ENCODE measurements at regions not wholly inside any gene's neighbourhood (a gene's known extent, or its start where the extent isn't known, plus 50 kb on each side); places are given as distances from the start of the nearest gene placed in this dataset.
A peak's percentile ranks its signal among the peaks of the same experiment; 100 is the strongest.

- Histone ChIP-seq H3K27me3 (ENCODE audit: insufficient read depth, low read depth) (no peaks in the 10 kb centered on the region), H3K4me3 (IDR thresholded peaks at IDR 0.05; ENCODE audit: insufficient read depth, low read depth, low read length) (no peak overlapping the region), H3K4me1 (ENCODE audit: low read depth, poor library complexity, severe bottlenecking) (no peaks in the 10 kb centered on the region), H3K36me3 (ENCODE audit: insufficient read depth) (no peaks in the 10 kb centered on the region), H2AFZ (ENCODE audit: low read depth) (no peak overlapping the region), H4K20me1 (ENCODE audit: insufficient read depth) (no peaks in the 10 kb centered on the region), H3K9ac (no peak overlapping the region), H3K27ac (no peak overlapping the region), H3K4me2 (no peak overlapping the region), H3K79me2 (ENCODE audit: insufficient read depth, low read depth) (no peaks in the 10 kb centered on the region)
- no peak for TF ChIP-seq CTCF (conservative IDR thresholded peaks at IDR 0.05; ENCODE audit: low read depth, low read length)
These were observed 355.2 kb downstream of the DCAF12L2 start for GRCh38 chrX:125810856-125811255.

GRCh38 chrX:125826080-125826479 lies 340.0 kb downstream of the DCAF12L2 start:
- H3K79me2 ChIP-seq (ENCODE audit: insufficient read depth, low read depth): no peaks in the 10 kb centered on the region
- H3K27ac ChIP-seq: no peak overlapping the region
- no peak overlapping the region; the same call in 1 of the 2 replicates for H3K9ac ChIP-seq
- TF ChIP-seq CTCF (conservative IDR thresholded peaks at IDR 0.05; ENCODE audit: low read depth, low read length): peak; percentile 66
- no peaks in the 10 kb centered on the region for H3K36me3 ChIP-seq (ENCODE audit: insufficient read depth)
- peak overlapping the region; percentile 36; the same call in 1 of the 2 replicates for H3K4me2 ChIP-seq
- peak overlapping the region; percentile 78; the same call in 1 of the 2 replicates for H2AFZ ChIP-seq (ENCODE audit: low read depth)
- H3K4me1 ChIP-seq (ENCODE audit: low read depth, poor library complexity, severe bottlenecking): no peaks in the 10 kb centered on the region
- H3K4me3 ChIP-seq (IDR thresholded peaks at IDR 0.05; ENCODE audit: insufficient read depth, low read depth, low read length): no peak overlapping the region
- no peaks in the 10 kb centered on the region for H3K27me3 ChIP-seq (ENCODE audit: insufficient read depth, low read depth)
- H4K20me1 ChIP-seq (ENCODE audit: insufficient read depth): no peaks in the 10 kb centered on the region

- no peak overlapping the region for H3K27ac ChIP-seq
- H4K20me1 ChIP-seq (ENCODE audit: insufficient read depth): no peaks in the 10 kb centered on the region
- TF ChIP-seq CTCF (conservative IDR thresholded peaks at IDR 0.05; ENCODE audit: low read depth, low read length): no peak
- H3K79me2 ChIP-seq (ENCODE audit: insufficient read depth, low read depth): no peaks in the 10 kb centered on the region
- no peaks in the 10 kb centered on the region for H3K36me3 ChIP-seq (ENCODE audit: insufficient read depth)
- H3K4me3 ChIP-seq (IDR thresholded peaks at IDR 0.05; ENCODE audit: insufficient read depth, low read depth, low read length): no peak overlapping the region
- no peak overlapping the region for H3K4me2 ChIP-seq
- peak overlapping the region; percentile 78; the same call in 1 of the 2 replicates for H2AFZ ChIP-seq (ENCODE audit: low read depth)
- no peaks in the 10 kb centered on the region for H3K27me3 ChIP-seq (ENCODE audit: insufficient read depth, low read depth)
- H3K4me1 ChIP-seq (ENCODE audit: low read depth, poor library complexity, severe bottlenecking): no peaks in the 10 kb centered on the region
- no peak overlapping the region for H3K9ac ChIP-seq
These were observed 339.2 kb downstream of the DCAF12L2 start for GRCh38 chrX:125826774-125827451.

- H3K4me1 ChIP-seq (ENCODE audit: low read depth, poor library complexity, severe bottlenecking): no peaks in the 10 kb centered on the region
These were observed 319.8 kb downstream of the DCAF12L2 start for GRCh38 chrX:125846271-125846670.

More at GRCh38 chrX:125846271-125846670, 319.8 kb downstream of the DCAF12L2 start:
- H2AFZ ChIP-seq (ENCODE audit: low read depth): no peak overlapping the region
- H4K20me1 ChIP-seq (ENCODE audit: insufficient read depth): no peaks in the 10 kb centered on the region
- no peak overlapping the region for H3K4me3 ChIP-seq (IDR thresholded peaks at IDR 0.05; ENCODE audit: insufficient read depth, low read depth, low read length)
- no peak overlapping the region for H3K27ac ChIP-seq
- no peaks in the 10 kb centered on the region for H3K27me3 ChIP-seq (ENCODE audit: insufficient read depth, low read depth)
- H3K9ac ChIP-seq: no peak overlapping the region
- no peak overlapping the region for H3K4me2 ChIP-seq
- H3K79me2 ChIP-seq (ENCODE audit: insufficient read depth, low read depth): no peaks in the 10 kb centered on the region
- no peak for TF ChIP-seq CTCF (conservative IDR thresholded peaks at IDR 0.05; ENCODE audit: low read depth, low read length)
- no peaks in the 10 kb centered on the region for H3K36me3 ChIP-seq (ENCODE audit: insufficient read depth)
